GM18907 (cell line): ENCODE measurements at regions not wholly inside any gene's neighbourhood (a gene's known extent, or its start where the extent isn't known, plus 50 kb on each side); places are given as distances from the start of the nearest gene placed in this dataset.
"Not testable (repeated sequence)": the region's sequence is repeated elsewhere in the genome, so short reads cannot be mapped to it uniquely, and the experiment has no call there.

ENCODE experiments used
- ATAC-seq: cut with Tn5 transposase; IDR thresholded peaks from one replicate; pipeline ENCODE4 v1.9.1; 2021; ENCODE audit warnings: mild to moderate bottlenecking, moderate library complexity; ENCODE audit not compliant: unreplicated experiment

DNA sequence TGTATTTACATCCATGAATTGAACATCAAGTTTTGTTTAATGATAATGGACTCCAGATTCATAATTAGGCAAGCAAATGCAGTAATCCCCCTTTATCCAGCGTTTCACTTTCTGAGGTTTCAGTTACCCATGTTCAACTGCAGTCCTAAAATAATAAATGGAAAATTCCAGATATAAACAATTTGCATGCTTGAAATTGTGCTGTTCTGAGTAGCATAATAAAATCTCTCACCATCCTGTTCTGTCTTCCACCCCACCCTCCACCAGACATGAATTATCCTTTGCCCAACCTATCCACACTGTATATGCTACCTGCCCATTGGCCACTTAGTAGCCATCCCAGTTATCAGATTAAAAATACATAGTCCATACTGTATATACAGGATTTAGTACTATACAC is 224.5 kb upstream of the CHAC2 start:
- ATAC-seq: no peak

DNA sequence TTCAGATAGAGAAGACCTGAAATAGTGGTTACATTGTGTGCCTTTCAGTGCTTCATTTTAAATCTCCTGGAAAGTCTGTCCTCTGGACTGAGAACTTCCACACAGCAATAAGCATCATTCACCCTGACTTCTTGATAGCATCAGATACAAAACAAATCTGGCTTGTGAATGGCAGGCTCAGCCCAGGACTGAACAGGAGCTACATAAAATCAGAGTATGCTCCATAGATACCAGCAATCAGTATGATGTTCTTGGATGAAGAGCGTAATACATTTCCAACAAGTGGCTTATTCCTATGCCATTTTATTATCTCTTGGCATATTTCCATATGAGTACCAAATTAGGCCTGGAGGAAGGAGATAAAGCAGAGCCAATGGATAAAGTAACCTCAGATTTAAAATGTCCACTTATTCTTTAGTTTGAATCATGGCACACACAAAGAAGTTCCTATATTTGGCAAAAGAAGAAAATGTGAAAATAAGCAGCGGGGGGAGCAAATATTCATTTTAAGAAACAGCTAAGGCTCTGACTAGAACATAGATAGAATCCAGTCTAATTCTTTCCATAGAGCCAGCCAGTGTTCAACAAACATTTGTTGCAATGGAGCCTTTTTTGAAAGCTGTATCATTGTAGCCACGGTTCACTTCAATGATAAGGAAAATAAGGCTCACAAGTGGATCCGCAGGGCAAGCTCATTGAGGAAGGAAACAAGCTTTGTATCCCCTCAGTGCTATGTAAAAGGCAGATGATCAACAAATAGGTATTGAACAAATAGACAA is 230.8 kb upstream of the CHAC2 start:
- no peak for ATAC-seq

DNA sequence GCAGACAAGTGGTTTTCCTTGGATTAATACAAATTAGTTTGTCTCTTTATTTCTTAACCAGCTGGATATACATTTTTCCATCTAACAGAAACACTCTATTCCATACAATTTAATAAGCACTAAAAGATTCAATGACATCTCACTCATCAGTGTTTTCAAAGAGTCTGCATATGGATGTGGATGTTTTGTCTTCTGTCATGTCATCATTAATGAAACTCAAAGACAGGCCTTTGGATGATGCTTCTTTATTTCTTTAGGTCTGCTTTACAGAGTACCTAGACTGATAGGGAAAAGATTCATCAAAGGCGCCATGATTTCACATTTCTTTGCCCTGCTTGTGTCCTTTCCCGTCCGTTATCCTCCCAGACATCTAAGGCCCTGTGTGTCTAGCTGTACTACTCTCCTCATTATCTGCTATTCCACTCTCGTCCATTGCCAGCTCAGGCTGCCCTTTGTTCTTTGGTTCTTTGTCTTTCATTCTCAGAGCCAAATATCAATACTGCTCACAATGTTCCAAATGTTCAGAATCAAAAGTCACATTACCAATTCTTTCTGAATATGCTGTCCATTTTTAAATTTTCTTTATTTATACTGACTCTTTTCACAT is 232.3 kb upstream of the CHAC2 start:
- no peak for ATAC-seq

DNA sequence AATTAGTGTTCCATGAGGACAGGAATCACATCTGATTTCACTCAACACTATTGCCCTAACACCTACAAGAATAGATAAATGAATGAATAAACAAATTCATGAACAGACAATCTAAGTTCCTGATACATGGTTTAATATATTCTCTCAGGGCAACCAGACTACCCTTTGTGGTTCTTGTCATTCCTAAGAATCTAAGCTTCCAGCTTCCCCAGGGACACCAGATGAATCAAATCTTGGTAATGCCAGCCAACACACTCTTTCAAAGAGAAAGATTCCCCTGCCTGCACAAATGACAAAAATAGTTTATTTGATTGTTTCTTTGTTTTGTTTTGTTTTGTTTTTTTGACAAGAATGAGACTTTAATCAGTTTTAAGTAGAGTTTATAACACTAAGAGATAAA is 237.5 kb upstream of the CHAC2 start:
- ATAC-seq: no peak

- no peak for ATAC-seq
Measured at GRCh38 chr2:53527056-53527455, 240.5 kb upstream of the CHAC2 start.

- ATAC-seq: no peak
Measured at GRCh38 chr2:53519918-53520841, 247.4 kb upstream of the CHAC2 start.

- ATAC-seq: no peak
Measured at GRCh38 chr2:53517406-53517805, 250.2 kb upstream of the CHAC2 start.

- ATAC-seq: no peak
Measured at GRCh38 chr2:53516650-53517049, 251.0 kb upstream of the CHAC2 start.

DNA sequence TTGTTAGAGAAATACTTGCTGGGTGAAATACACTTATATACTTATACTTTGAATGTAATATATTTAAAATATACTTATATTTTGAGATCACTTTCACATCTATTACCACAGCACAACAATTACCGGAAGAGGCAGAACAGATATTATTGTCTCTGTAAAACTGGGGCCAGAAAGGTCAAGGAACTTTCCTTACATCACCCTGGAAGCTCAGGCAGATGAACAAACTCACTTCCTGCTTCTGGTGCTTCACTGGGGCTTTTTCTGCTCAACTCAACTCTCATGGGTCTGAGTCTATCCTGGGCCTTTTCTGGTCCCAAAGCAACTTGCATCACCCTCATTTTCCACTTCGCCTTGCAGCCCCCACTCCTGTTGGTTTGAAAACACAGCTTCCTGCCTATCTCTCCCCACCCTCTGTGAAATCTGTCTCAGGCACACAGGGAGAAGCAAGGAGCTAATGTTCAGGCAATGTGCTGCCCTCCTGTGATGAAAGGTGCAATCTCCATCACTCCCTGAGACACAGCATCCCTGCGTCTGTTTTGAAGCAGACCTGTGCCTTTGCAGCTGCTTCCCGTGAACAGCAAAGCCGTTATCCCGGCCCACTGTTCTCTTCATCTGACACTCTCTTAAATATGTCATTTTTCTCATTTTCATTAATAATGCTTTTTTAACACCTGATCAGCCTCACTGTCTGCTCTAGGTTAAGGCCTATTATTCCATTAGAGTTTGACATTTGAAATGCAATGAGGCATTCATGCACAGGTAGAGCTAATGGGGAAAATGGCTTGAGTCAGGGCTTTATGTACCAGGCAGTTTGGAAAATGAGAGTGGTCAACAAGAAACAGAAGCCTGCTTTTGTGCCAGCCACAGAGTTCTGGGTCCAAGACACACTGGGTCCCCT is 251.9 kb upstream of the CHAC2 start:
- no peak for ATAC-seq

- ATAC-seq: no peak
Measured at GRCh38 chr2:53513167-53513666, 254.4 kb upstream of the CHAC2 start.

DNA sequence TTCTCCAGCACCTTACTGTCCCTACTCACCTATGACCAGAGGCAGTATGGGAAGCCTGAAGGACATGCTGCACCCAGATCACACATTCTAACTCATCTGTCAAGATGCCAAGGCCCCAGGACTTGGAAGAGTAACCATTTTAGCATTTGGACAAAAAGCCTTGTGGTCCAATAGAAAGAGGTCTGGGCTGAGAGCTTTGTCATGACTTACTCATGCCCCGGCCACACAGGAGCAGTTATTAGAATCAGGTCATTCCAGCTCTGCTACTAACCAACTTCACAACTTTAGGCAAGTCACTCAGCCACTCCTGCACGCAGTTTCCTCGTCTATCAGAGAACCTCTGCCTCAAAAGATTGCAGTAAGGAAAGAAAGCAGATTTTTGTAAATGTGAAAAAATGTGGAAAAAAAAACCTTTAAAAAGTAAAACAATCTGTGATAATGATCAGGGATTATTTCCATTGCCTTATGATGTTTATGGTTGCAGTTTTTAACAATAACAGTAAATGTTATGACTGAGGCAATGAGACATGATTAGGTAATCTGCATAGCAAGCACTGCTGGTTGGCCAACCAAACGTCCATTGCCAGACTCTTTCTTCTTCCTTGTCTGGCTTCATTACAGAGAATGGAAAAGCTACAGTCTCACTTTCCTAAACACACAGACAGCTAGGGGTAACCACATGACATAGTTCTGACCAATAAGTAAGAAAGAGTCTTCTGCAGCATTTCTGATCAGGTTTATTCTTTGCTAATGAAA is 255.4 kb upstream of the CHAC2 start:
- no peak for ATAC-seq

DNA sequence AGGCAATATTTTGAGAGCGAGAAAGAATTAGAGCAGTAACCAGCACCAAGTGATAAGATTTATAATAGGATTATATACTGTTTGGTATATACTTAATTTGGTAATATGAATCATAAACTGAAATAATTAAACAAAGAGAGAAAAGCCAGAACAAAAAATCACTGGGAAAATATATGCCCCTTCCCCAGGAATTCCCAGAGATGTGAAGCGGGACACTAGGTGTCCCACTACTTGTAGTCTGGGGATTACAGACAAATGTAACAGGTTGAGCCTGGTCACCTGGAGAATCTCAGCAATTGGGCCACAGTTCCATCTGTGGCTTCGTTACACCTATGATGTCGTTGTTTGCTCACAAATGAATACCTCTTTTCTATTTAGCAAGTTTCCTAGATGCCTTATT is 256.1 kb upstream of the CHAC2 start:
- ATAC-seq: no peak

DNA sequence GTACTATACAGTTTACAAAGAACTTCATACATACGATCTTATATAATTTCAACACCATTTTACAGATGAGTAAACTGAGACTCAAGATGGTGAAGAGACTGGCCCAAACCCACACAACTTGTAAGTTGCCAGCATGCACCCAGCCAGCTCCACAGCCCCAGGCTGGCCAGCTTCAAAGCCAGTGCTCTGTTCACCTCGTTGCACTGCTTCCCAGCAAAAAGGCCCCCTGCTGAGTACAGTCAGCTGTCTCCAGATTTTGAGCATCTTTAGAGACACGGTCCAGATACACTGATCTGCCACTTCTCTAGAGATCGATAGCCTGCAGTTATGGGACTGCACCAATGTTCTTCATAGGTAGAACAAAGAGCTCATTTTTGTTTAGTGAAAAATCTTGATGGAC is 257.2 kb upstream of the CHAC2 start:
- no peak for ATAC-seq

DNA sequence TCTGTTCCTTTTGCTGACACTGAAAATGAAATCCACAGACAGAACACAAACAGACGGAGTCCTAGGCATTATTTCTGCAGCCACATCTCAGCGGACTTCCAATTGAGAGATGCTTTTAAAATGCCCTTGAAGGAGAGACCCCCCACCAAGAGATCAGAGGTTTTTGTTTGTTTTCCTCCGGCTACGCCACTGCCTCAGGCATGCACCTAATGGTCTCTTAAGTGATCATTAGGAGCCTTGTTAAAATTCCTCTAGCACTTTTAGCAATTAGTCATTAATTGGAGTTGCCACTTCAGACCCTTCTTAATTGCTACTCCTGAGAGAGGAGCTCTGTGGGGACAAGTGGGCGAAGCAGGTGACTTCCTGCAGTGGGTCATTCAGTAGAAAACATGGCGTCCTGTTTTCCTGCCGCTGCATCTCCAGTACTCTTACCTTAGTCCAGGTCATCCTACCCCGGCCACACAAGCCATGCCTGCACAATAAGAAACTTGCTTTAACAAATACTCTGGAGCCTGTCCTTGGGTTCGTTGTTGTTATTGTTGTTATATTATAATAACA is 257.7 kb upstream of the CHAC2 start:
- no peak for ATAC-seq

DNA sequence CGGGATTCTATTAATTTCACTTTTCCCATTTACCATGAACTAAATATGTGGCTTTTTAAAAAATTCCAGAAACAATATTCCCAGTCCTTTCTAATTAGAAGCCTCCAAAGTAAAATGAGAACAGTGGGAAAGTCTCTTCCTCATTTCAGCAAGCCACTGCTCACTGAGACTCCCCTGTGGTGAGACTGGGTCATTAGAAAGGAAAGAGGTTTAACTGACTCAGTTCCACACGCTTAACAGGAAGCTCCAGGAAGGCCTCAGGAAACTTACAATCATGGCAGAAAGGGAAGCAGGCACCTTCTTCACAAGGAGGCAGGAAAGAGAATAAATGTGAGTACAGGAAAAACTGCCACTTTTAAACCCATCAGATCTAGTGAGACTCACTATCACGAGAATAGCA is 258.9 kb upstream of the CHAC2 start:
- no peak for ATAC-seq

- not testable (repeated sequence) for ATAC-seq
Measured at GRCh38 chr2:53507070-53507469, 260.5 kb upstream of the CHAC2 start.

- no peak for ATAC-seq
Measured at GRCh38 chr2:53505826-53506225, 261.8 kb upstream of the CHAC2 start.

DNA sequence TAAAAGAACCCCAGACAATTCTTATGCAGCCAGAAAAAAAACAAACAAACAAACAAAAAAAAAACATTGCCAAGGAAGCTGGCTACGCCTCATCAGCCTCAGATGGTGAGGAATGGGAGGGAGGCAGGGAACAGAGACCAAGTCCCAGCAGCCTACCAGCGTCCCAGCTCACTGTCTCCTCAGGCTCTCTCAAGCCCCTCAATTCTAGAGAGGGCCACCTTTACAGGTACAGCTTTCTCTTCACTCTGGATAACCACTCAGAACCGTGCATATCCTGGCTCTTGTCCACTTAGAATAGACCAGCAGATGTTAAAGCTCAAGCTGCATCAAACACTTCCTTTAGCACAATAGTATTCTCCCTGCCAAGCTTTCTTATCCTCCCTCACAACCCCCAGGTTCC is 263.1 kb upstream of the CHAC2 start:
- no peak for ATAC-seq

DNA sequence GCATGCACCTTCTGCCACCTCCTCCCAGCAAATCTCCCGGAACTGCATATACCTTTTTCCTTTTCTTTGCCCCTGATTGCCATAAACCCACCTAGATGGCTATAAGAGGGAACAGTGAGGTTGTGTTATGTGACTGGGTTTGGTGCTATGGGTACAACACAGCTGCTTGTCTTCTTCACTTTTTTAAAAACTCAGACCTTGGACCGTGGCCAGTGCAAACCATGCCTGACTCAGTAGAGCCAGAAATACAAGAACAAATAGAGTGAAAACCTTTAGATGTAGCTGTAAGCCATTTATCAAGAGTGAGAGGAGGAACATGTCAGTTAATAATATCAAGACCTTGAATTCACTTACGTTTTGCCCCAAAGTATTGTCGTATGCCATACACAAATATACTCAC is 267.4 kb upstream of the CHAC2 start:
- ATAC-seq: no peak
